IPS-NIHi7 (cell line): ENCODE measurements at regions not wholly inside any gene's neighbourhood (a gene's known extent, or its start where the extent isn't known, plus 50 kb on each side); places are given as distances from the start of the nearest gene placed in this dataset.

ENCODE experiments used
- DNase-seq: peaks from one replicate; pipeline ENCODE4 v3.0.0; 2012; ENCODE audit warnings: mixed read lengths; ENCODE audit errors: extremely low spot score

DNA sequence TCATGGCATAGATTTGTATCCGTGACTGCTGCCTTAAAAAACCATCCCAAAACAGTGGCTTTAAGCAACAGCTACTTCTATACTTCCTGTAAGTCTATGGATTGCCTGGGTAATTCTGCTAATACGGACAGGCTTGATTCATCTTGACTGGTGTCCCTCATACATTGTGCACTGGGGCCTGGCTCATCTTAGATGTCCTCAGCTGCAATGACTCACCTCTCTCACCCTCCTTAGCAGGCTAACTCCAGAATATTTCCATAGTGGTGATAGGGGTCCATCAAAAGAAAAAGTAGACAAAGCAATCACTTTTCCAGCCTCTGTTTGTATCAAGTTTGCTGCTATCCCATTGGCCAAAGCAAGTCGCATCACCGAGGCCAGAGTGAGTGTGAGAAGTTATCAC is 409.1 kb upstream of the KAZN start:
- no peak for DNase-seq

GRCh38 chr1:14190508-14190907 is 408.0 kb upstream of the KAZN start:
- DNase-seq, result peak; percentile 38

- DNase-seq, result no peak
Measured at GRCh38 chr1:14194511-14194910, 404.0 kb upstream of the KAZN start.

- DNase-seq, result no peak
Measured at GRCh38 chr1:14205066-14205465, 393.4 kb upstream of the KAZN start.

GRCh38 chr1:14215151-14215550 is 383.3 kb upstream of the KAZN start:
- no peak for DNase-seq

DNA sequence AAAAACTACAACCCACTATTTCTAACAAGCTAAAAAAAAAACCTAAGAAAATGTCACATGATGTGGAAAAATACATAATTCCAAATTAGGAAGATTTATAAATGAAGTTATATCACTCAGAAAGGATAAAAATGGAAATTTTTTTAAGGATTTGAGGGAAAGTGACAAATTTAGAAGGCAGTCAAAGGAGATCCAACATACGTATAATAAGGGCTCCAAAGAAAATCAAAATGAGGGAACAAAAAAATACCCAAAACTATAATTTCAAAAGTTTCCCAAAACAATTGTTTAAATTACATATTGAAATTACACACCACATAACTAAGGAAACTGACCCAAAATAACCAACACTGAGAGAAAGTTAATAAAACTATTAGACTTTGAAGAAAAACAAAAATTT is 381.1 kb upstream of the KAZN start:
- DNase-seq, result no peak

DNA sequence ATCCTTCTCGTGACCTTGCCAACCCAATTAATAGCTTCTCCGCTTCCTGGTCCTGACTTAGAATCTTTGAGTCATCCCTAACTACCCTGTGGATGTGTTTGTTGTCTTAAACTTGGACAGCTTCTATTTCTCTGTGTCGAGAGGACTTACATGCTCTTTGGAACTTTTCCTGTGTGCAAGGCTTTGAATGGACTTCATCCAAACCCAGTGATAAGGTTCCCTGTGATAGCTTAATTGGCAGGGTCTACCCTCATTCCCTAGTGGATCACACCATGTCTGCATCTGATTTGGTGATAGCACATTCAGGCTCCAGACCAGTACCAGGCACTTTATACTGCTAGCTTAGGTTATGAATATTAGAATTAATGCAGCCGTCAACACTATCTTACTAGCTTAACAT is 378.2 kb upstream of the KAZN start:
- no peak for DNase-seq

DNA sequence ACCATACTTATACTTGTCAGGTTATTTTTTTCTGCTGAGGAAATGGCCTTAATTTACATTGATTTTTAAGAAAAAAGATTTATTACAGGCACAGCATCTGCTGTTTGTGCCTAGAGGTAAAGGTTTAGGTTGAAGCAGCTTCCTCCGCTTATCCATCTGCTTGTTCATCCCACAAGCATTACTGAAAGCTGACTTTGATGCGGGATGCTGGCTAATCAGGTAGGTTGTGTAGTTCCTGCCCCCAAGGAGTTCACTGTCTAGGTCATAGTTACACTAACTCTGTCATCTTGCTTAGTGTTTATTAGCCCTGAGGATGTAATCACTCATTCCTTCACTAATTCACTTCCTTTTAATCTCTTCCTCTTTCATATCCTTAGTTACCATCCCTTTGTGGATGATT is 377.7 kb upstream of the KAZN start:
- no peak for DNase-seq

DNA sequence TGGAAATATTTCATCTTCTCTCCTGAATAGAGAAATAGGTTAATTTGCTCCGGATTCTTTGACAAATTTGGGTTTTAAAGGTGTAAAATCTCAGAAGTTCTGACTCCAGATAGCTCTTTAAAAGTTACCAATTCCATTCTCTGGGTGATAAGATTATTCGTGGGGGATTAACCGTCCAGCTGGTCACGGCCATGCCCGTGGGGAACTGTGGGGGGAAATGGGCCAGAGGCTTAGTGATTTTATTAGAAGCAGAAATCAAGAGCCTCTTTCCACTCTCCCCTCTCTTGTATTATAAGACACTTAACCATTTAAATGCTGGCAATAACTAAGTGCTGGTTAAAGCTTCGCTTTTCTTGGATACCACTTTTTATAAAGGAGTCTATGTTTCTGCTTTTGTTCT is 376.4 kb upstream of the KAZN start:
- DNase-seq, result no peak

DNA sequence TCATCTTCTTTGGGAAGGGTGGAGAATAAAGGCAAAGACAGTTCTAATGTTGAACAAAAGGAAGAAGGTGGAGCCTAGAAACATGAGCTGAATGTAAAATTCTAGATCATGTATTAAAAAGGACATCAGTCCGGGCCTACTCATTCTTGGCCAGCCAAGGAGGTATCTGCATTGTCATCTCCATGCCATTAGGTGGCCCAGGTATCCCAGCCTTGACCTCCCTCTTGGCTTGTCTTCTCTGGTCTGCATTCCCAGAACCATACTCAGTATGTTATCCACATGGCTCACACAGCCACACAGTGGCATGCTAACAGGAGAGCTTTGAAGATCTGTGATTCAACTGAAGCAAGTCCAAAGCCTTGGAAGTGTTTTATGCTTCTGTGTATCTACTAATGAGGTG is 369.8 kb upstream of the KAZN start:
- no peak for DNase-seq

- DNase-seq, result no peak
Measured at GRCh38 chr1:14233510-14233909, 365.0 kb upstream of the KAZN start.

GRCh38 chr1:14236097-14236496 is 362.4 kb upstream of the KAZN start:
- no peak for DNase-seq

DNA sequence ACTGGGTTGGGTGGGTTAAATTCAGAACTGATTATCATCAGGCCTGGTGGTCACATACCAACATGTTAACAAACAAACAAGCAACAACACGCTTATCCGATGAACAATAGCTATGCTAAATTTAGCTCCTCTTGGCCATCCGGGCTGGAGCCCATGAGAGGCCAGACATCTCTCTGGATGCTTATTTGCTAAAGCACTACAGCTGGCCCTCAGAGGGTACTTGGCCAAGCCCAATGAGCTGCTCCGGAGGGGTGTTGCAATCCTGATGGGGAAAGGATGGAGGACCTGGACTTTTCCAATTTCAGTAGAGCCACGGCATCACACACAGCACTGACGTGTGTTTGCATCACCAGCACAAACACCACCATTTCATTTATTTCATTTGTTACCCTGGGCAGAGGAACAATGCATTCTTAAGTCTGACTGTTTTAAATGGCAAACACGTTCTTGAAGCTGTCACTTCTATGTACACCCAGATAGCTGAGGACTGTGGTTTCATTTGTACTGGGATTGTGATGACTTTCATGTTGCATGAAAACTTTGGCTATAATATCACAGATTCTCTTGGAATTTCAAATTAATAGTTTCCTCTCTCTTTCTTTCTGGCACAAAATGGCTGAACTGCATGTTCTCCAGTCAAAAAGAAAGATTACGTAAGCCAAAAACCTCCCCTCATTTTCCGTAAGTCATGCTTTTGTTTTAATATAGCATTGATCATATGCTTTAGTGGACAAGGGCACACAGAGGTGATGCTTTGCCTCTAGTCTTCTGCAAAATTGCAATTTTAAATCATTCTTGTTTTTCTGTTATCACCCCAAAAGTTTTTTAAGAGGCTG is 359.8 kb upstream of the KAZN start:
- no peak for DNase-seq

GRCh38 chr1:14240265-14240664 is 358.2 kb upstream of the KAZN start:
- DNase-seq, result no peak

- no peak for DNase-seq
Measured at GRCh38 chr1:14242123-14242522, 356.4 kb upstream of the KAZN start.

DNA sequence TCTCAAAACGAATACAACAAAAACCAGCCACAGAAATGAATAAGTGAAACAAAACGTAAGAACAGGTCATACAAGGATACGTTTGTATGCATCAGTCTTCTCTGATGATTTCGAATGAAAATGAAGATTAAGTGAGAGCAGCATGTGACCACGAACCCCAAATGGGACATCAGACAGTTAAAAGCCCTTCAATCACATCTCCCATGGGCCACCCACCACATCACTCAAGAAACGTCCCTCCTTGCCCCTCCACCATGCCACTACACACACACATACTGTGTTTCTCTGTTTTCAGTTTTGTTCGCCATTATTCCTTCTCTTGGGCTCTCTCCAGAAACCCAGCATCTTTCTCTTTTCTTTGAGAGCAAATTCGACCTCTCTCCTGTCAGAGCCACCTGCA is 355.6 kb upstream of the KAZN start:
- no peak for DNase-seq

- DNase-seq, result no peak
Measured at GRCh38 chr1:14245954-14246353, 352.5 kb upstream of the KAZN start.

- no peak for DNase-seq
Measured at GRCh38 chr1:14246471-14246870, 352.0 kb upstream of the KAZN start.

DNA sequence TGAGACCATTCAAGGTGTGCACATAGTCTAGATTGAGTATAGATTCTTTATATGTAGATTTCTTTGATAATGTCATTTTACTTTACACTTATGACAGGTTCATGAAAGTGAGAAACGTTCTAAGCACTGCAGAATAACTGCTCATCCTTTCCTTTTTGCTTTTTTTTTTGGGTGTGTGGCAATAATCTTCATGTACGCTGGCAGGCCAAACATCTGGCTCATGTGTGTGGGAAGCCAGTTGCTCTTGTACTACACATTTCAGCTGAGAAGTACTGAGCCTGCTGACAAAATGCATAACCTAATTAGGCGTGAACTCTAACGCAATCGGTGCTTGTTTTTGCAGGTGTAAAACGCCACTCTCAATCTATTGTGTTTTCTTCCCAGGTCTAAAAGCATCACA is 350.8 kb upstream of the KAZN start:
- DNase-seq, result no peak

GRCh38 chr1:14251871-14252270 is 346.6 kb upstream of the KAZN start:
- DNase-seq, result no peak

DNA sequence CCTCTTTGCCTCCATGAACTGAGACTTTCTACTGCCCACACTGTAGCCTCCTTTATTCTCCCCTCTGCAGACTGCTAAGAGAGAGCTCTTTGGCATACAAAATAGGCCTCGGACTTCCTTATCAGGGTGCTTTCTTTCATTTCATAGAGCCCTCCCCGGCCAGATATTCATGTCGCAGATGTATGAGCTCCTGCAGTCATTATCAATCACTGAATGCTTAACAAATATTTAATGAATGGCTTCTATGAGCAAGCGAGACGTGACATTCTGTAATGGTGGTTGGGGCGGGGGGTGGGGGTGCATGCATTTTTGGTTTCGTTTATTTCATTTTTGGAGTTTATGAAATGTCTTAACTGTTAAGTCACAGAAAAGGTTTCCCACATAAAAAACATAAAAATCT is 344.8 kb upstream of the KAZN start:
- DNase-seq, result no peak

DNA sequence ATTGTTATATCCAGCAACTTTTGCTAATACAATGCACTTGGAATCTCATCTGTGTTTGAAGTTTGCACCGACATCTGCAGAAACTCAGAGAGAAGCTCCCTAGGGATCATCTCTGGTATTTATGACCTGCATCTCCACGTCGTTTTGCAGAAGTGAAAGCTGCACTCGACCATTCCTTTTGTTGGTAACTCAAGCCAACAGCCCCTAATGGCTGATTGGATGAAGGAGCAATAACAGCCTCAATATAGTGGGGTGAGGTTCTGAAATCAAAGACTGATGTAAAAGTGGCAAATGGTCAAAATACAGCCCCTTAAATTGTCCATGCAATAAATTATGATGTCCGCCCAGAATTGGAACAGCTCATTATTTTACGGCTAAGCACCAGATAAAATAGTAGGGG is 344.2 kb upstream of the KAZN start:
- DNase-seq, result no peak

DNA sequence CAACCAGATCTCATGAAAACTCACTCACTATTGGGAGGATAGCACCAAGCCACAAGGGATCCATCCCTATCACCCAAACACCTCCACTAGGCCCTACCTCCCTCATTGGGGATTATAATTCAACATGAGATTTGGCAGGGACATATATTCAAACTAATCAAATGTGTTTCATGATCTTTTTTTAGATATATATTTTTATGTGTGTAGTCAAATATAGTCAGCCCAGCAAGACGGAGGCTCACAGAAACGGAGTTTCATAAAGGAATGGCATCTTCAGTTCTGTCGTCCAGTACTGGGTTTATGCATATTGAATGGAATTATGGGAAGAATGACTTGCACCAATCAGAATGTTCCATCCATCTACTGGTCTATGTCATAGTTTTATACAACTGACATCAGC is 343.3 kb upstream of the KAZN start:
- DNase-seq, result no peak

- DNase-seq, result no peak
Measured at GRCh38 chr1:14255711-14256110, 342.8 kb upstream of the KAZN start.
